ENCODE measurements at regions not wholly inside any gene's neighbourhood (a gene's known extent, or its start where the extent isn't known, plus 50 kb on each side); places are given as distances from the start of the nearest gene placed in this dataset.

DNA sequence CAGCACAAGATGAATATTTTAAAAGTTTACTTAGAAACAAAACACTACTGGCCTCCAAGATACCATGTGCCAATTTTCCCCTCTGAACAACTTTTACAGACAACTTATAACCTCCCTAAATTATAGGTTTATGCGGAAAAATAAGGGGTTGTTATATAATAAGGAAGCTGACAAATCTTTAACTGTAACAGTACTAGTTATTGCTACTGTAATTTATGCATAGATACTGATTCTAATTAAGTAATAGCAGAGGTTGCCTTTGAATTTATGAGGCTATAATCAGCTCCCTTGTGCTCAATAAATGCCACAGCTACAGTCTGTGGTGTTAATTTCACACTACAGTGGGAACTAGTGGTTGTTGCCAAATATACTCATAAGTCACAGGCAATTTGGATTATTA is 291.3 kb upstream of the PCSK5 start:
- no peak overlapping the region for H3K9ac ChIP-seq (ENCODE audit: low read length)
- H3K4me2 ChIP-seq (ENCODE audit: low read length), result no peak overlapping the region
- H3K9me3 ChIP-seq (ENCODE audit: low read length), result no peaks in the 10 kb centered on the region
- H2AFZ ChIP-seq (ENCODE audit: low read depth, low read length), result no peak overlapping the region
- H3K79me2 ChIP-seq (replicated peaks; ENCODE audit: insufficient read depth, low read length), result no peaks in the 10 kb centered on the region
- H3K9me2 ChIP-seq (ENCODE audit: insufficient read depth, low read length), result no peaks in the 10 kb centered on the region
- H4K20me1 ChIP-seq (ENCODE audit: insufficient read depth), result no peaks in the 10 kb centered on the region
- TF ChIP-seq, protein P1, sequence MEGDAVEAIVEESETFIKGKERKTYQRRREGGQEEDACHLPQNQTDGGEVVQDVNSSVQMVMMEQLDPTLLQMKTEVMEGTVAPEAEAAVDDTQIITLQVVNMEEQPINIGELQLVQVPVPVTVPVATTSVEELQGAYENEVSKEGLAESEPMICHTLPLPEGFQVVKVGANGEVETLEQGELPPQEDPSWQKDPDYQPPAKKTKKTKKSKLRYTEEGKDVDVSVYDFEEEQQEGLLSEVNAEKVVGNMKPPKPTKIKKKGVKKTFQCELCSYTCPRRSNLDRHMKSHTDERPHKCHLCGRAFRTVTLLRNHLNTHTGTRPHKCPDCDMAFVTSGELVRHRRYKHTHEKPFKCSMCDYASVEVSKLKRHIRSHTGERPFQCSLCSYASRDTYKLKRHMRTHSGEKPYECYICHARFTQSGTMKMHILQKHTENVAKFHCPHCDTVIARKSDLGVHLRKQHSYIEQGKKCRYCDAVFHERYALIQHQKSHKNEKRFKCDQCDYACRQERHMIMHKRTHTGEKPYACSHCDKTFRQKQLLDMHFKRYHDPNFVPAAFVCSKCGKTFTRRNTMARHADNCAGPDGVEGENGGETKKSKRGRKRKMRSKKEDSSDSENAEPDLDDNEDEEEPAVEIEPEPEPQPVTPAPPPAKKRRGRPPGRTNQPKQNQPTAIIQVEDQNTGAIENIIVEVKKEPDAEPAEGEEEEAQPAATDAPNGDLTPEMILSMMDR (IDR thresholded peaks at IDR 0.05; ENCODE audit: poor library complexity, severe bottlenecking), result no peak
- TF ChIP-seq MXI1 (conservative IDR thresholded peaks at IDR 0.05; ENCODE audit: poor library complexity, severe bottlenecking), result no peak
- no peak for TF ChIP-seq POLR2AphosphoS5 (IDR thresholded peaks at IDR 0.05)
- no peak for TF ChIP-seq TAF1 (IDR thresholded peaks at IDR 0.05; ENCODE audit: low read depth)
- TF ChIP-seq, protein P2, sequence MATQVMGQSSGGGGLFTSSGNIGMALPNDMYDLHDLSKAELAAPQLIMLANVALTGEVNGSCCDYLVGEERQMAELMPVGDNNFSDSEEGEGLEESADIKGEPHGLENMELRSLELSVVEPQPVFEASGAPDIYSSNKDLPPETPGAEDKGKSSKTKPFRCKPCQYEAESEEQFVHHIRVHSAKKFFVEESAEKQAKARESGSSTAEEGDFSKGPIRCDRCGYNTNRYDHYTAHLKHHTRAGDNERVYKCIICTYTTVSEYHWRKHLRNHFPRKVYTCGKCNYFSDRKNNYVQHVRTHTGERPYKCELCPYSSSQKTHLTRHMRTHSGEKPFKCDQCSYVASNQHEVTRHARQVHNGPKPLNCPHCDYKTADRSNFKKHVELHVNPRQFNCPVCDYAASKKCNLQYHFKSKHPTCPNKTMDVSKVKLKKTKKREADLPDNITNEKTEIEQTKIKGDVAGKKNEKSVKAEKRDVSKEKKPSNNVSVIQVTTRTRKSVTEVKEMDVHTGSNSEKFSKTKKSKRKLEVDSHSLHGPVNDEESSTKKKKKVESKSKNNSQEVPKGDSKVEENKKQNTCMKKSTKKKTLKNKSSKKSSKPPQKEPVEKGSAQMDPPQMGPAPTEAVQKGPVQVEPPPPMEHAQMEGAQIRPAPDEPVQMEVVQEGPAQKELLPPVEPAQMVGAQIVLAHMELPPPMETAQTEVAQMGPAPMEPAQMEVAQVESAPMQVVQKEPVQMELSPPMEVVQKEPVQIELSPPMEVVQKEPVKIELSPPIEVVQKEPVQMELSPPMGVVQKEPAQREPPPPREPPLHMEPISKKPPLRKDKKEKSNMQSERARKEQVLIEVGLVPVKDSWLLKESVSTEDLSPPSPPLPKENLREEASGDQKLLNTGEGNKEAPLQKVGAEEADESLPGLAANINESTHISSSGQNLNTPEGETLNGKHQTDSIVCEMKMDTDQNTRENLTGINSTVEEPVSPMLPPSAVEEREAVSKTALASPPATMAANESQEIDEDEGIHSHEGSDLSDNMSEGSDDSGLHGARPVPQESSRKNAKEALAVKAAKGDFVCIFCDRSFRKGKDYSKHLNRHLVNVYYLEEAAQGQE (IDR thresholded peaks at IDR 0.05; ENCODE audit: borderline replicate concordance), result no peak
- no peak overlapping the region for H3K4me3 ChIP-seq (ENCODE audit: low read length)
- H3K27ac ChIP-seq (ENCODE audit: low read length), result no peak overlapping the region
- no peaks in the 10 kb centered on the region for H3K36me3 ChIP-seq (ENCODE audit: insufficient read depth, low read length)
- no peaks in the 10 kb centered on the region for H3K27me3 ChIP-seq (ENCODE audit: insufficient read depth, low read depth, low read length)
- no peaks in the 10 kb centered on the region for H3F3A ChIP-seq (ENCODE audit: insufficient read depth, low read length, poor library complexity, severe bottlenecking)

DNA sequence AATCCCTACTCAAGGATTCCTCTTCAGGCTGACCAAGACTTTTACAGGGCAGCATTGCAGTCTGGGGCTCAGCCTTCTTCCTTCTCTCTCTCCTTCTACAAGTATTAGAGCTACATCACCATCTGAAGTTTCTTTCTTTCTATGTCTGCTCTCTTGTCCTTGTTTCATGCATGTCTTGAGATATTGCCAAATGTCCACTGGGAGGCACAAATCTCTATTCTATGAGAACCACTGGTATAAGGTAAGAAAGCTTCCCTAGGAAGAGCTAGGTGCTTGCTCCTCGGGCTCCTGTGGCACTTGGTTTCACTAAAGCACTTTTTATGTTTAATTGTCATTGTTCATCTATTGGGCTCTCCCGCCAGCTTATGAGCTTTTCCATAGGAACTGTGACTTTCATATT is 289.2 kb upstream of the PCSK5 start:
- no peak for TF ChIP-seq TAF1 (IDR thresholded peaks at IDR 0.05; ENCODE audit: low read depth)
- TF ChIP-seq EZH2 (IDR thresholded peaks at IDR 0.05; ENCODE audit: borderline replicate concordance, insufficient read depth, low read length, poor library complexity, severe bottlenecking), result no peak
- no peak for TF ChIP-seq SMC3 (conservative IDR thresholded peaks at IDR 0.05; ENCODE audit: poor library complexity)
- TF ChIP-seq EP300 (conservative IDR thresholded peaks at IDR 0.05; ENCODE audit: poor library complexity, severe bottlenecking), result no peak
- H2AFZ ChIP-seq (ENCODE audit: low read depth, low read length), result no peak overlapping the region

DNA sequence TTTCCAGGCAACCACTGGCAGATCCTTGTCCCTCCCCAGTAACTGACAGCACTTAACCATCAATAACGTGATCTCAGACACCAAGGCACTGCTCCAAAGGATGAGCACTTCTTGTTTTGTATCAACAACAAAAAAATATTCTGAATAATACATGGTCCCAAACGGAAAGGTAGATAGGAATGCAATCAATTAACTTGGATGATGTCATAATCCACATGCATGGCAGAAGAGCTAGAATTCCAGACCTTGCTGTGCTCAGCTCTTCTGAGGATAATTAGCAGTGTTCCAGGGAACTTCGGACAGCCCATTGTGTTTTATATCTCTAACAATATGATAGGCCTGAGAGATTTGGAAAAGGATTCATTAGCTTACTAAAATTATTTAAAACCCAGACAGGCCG is 288.4 kb upstream of the PCSK5 start:
- Histone ChIP-seq H3F3A (ENCODE audit: insufficient read depth, low read length, poor library complexity, severe bottlenecking) (no peaks in the 10 kb centered on the region), H2AFZ (ENCODE audit: low read depth, low read length) (no peak overlapping the region), H3K4me2 (ENCODE audit: low read length) (no peak overlapping the region), H3K27ac (ENCODE audit: low read length) (no peak overlapping the region), H3K9ac (ENCODE audit: low read length) (no peak overlapping the region), H4K20me1 (ENCODE audit: insufficient read depth) (no peaks in the 10 kb centered on the region), H3K27me3 (ENCODE audit: insufficient read depth, low read depth, low read length) (no peaks in the 10 kb centered on the region), H3K4me3 (ENCODE audit: low read length) (no peak overlapping the region), H3K9me3 (ENCODE audit: low read length) (no peaks in the 10 kb centered on the region), H3K36me3 (ENCODE audit: insufficient read depth, low read length) (no peaks in the 10 kb centered on the region), H3K79me2 (replicated peaks; ENCODE audit: insufficient read depth, low read length) (no peaks in the 10 kb centered on the region), H3K9me2 (ENCODE audit: insufficient read depth, low read length) (no peaks in the 10 kb centered on the region)
- TF ChIP-seq RAD21 (conservative IDR thresholded peaks at IDR 0.05) (no peak), EZH2 (IDR thresholded peaks at IDR 0.05; ENCODE audit: borderline replicate concordance, insufficient read depth, low read length, poor library complexity, severe bottlenecking) (no peak), POLR2AphosphoS5 (IDR thresholded peaks at IDR 0.05) (no peak), TAF1 (IDR thresholded peaks at IDR 0.05; ENCODE audit: low read depth) (no peak), SMC3 (conservative IDR thresholded peaks at IDR 0.05; ENCODE audit: poor library complexity) (no peak), MXI1 (conservative IDR thresholded peaks at IDR 0.05; ENCODE audit: poor library complexity, severe bottlenecking) (no peak), EP300 (conservative IDR thresholded peaks at IDR 0.05; ENCODE audit: poor library complexity, severe bottlenecking) (no peak)
- TF ChIP-seq, protein P2 (IDR thresholded peaks at IDR 0.05; ENCODE audit: borderline replicate concordance), result no peak
- TF ChIP-seq, protein P1 (IDR thresholded peaks at IDR 0.05; ENCODE audit: poor library complexity, severe bottlenecking), result no peak

More for the DNA sequence above, 289.2 kb upstream of the PCSK5 start:
- Histone ChIP-seq H3K79me2 (replicated peaks; ENCODE audit: insufficient read depth, low read length) (no peaks in the 10 kb centered on the region), H3K9me2 (ENCODE audit: insufficient read depth, low read length) (no peaks in the 10 kb centered on the region), H3K9ac (ENCODE audit: low read length) (no peak overlapping the region), H3K36me3 (ENCODE audit: insufficient read depth, low read length) (no peaks in the 10 kb centered on the region), H3K27ac (ENCODE audit: low read length) (no peak overlapping the region), H3F3A (ENCODE audit: insufficient read depth, low read length, poor library complexity, severe bottlenecking) (no peaks in the 10 kb centered on the region), H3K4me3 (ENCODE audit: low read length) (no peak overlapping the region), H4K20me1 (ENCODE audit: insufficient read depth) (no peaks in the 10 kb centered on the region), H3K4me2 (ENCODE audit: low read length) (no peak overlapping the region), H3K27me3 (ENCODE audit: insufficient read depth, low read depth, low read length) (no peaks in the 10 kb centered on the region), H3K9me3 (ENCODE audit: low read length) (no peaks in the 10 kb centered on the region)
